Left colon (tissue), 2 donors: ENCODE measurements at regions not wholly inside any gene's neighbourhood (a gene's known extent, or its start where the extent isn't known, plus 50 kb on each side); places are given as distances from the start of the nearest gene placed in this dataset.

Source experiments
- ATAC-seq: fragments of 200-7000 bp; cut with Tn5 transposase; one replicate; pipeline ENCODE4 v1.9.1; 2020; ENCODE audit warnings: mild to moderate bottlenecking, moderate library complexity
- DNase-seq, 2 donors: peaks; one replicate each; pipeline ENCODE4 v3.0.0-alpha.2; 2020
- intact Hi-C, 2 donors: fragments of 100-400 bp; cut with DNase I in 1 of 2; cut with micrococcal nuclease in 1 of 2; formaldehyde crosslinking; loops; one replicate each; pipeline versions ENCODE4 v1.11.2 to v1.14.0; 2022; cut with DNase I, micrococcal nuclease
- donor health status: DM: no; HTN: no; CAD: no.
- donor health status: DM: yes; HTN: yes; CAD: no.

DNA sequence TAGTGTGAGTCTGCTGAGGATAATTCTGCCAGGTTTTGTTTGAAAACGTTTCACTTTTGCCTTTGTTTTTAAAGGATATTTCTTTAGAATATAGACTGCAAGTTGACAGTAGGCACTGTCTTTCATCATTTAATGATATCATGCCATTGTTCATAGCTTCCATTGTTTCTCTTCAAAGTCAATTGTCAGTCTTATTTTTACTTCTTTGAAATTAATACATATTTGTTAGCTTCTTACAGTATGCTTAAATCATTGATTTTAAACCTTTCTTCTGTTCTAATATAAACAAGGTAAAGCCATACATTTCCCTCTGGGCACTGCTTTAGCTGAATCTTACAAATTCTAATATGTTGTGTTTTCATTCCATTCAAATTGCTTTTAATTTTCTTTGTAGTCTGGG lies 62.3 kb upstream of the PARVA start:
- intact Hi-C loops, result no loop called here
- ATAC-seq, result no peak
- no peak for DNase-seq

DNA sequence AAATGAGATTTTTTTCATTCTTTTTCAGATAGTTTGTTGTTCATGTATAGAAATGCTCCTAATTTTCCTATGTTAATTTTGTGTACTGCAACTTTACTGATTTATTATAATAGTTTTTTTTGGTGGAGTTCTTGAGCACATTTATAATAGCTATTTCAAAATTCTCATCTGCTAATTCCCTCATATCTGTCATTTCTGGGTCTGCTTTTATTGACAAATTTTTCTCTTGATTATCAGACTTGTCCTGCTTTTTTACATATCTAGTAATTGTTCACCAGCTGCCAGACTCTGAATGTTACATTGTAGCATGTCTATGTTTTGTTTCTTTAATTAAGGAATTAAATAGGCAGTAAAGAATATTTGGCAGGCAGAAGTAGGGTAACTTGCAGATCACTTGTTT lies 60.9 kb upstream of the PARVA start:
- DNase-seq, result no peak
- intact Hi-C loops, result no loop called here
- no peak for ATAC-seq

DNA sequence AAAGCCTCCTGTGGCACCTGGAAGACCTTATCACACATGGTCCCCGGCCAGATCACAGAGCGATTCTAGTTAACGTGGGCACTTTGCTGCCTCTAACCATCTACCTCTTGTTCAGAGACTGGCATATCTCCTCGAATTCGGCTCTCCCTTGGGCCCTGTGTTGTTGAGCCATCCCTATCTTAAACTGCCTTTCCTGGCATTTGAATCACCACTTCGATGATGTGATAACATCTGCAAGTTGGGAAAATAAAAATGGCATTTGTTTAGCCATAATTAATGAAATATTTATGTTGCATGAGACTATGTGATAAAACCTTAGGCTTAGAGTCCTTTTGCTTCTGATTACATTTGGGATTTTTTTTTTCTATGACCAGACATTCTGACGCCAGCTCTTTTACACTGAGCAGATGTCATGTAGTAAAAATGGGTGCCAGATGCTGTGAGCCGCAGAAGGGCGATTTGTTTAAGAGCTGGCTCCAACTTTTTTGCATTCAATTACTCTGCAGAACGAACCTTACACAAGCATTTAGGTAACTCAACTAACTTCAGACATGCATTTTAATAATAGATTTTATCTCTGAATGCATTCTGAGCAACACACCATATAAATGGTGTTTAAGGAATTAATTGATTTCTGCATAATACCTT lies 58.5 kb upstream of the PARVA start:
- intact Hi-C loops, result no loop called here
- no peak for DNase-seq
- peak; percentile 62 for ATAC-seq

DNA sequence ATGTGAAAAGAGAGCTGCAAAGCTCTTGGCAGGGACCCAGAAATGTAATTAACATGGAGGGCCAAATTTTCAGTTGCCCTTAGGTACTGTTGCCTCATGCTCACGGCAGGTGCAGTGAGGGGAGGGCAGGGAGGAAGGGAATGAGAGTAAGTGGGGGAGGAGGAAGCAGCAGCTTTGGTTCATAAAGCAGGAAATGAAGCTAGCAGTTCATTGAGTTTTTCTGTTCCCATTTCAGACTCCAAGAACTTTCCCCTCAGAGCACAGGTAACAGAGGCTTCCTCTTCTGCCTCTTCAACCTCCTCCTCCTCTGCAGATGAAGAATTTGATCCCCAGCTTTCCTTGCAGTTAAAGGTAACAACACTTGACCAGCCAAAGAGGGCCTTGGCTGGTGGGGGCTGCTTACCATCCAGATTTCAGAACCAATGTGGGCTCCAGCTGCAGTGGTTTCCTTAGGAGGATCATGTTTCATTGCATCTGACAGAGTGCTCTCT lies 57.9 kb upstream of the PARVA start:
- DNase-seq, result no peak
- intact Hi-C loops, result no loop called here
- peak; percentile 80 for ATAC-seq

DNA sequence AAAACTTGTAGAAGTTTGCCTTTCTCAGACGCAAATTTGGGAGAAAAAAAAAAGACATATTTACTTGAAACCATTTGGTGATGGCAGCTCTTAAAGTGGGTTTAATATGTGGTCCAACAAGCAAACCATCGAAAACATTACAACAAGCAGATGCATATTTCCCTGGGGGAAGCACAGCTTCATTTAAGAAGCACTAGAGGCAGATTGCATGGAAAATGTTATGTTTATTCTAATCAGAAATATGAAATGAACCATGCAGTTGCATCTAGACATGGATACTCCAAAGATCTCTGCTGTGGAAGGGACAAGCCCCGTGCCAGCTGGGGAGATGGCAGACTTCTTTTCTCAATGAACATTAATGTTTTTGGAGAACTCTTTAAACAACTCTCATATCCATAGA lies 57.4 kb upstream of the PARVA start:
- ATAC-seq (no peak), DNase-seq (no peak)
- intact Hi-C loops, result no loop called here

DNA sequence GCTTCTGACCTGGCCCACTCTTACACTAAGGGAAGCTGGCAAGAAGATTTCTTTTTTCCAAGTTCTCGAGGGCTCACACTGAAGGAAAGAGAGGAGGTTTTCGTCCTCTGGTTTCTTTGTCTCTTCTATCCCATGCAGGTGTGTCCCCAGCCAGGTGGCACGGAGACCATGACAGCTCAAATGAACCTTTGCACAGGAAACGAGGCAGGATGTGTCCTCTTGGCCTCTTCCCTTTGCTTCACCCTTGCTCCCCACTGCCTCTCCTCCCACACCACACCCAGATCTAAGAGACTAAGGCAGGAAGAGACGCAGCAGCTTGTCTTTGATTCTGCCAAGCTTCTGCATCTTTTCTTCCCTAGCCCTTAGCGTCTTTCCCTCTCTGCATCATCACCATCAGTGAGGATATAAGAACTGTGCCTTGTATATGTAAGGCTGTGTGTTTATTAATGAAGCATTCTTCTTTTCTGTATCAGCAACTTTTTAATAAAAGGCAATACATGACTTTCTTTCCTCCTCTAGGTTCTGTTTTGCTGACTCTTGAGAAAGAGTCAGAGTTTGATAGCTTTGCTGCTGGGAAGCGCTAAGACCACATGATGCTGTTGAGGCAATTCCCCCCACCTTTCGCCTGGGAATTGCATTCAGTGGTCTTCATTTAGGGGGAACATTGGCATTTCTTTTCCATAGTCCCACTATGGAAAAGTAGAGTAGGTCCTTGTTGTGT lies 56.0 kb upstream of the PARVA start:
- no peak for DNase-seq
- ATAC-seq, result peak; percentile 86
- intact Hi-C loops, result no loop called here

DNA sequence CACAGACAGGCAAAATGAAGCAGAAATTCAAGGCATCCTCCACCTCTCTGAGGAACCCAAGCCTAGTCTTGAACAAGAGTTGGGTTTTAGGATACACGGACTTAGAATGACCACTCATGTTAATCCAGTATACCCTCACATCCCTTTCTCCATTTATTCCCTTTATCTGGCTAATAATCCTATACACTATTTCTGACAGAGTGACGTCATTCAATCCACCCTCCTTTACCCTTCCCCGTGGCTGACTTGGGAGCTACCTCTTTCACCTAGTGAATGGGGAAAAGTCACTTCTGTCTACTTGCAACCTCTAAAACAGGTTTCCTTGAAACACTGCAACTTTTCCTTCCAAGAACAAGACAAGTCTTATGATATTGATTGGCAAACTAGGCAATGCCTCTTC lies 52.8 kb upstream of the PARVA start:
- intact Hi-C loops, result no loop called here
- DNase-seq, result no peak
- no peak for ATAC-seq
